Stimulated activated CD8-positive, alpha-beta memory T cell treated with anti-CD3 and anti-CD28 coated beads, Interleukin-15, amount 100 ng/mL, for 24 hours (primary cell): ENCODE measurements at regions not wholly inside any gene's neighbourhood (a gene's known extent, or its start where the extent isn't known, plus 50 kb on each side); places are given as distances from the start of the nearest gene placed in this dataset.
A peak's percentile ranks its signal among the peaks of the same experiment; 100 is the strongest.
"Not testable (repeated sequence)": the region's sequence is repeated elsewhere in the genome, so short reads cannot be mapped to it uniquely, and the experiment has no call there.

Experiments used
- DNase-seq: peaks from one replicate; pipeline ENCODE4 v3.0.0-alpha.2; 2020; ENCODE audit warnings: low read depth

GRCh38 chr15:26126070-26126469, 262.9 kb upstream of the ATP10A start:
- no peak for DNase-seq

GRCh38 chr15:26125664-26126063, 262.5 kb upstream of the ATP10A start:
- DNase-seq, result no peak

- no peak for DNase-seq
Observed at GRCh38 chr15:26119322-26119721, 256.2 kb upstream of the ATP10A start.

DNA sequence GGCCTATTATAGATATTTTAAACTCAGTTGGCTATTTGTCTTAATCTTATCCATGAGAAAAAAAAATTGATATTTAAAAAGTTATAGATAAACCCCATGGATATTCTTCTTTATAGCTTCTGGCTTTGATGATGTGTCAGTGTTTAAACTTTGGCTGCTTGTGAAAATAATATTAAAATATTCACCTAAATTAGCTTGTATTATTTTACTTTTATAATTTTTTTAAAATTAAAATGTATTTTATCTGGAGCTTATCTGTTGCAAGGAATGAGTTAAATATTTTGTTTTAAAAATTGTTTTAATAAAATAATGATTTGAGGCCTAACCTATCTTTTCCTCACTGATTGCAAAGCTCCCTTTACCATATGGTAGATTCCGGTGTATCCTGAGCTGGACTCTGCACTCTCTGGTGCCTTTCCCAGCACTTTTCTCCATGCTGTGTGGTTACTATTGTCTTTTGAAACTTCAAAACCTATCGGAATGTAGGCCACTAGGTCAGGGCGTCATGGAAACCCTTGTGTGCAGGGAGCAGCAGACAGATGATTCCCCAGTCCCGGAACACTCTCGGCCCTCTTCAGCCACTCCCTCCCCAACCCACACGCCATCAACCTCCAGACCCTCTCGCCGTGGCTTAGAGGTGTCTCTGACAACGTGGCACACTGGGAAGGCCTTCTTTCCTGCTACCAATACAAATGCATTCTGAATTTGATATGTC, 252.3 kb upstream of the ATP10A start:
- DNase-seq, result no peak

- not testable (repeated sequence) for DNase-seq
Observed at GRCh38 chr15:26114128-26114527, 251.0 kb upstream of the ATP10A start.

DNA sequence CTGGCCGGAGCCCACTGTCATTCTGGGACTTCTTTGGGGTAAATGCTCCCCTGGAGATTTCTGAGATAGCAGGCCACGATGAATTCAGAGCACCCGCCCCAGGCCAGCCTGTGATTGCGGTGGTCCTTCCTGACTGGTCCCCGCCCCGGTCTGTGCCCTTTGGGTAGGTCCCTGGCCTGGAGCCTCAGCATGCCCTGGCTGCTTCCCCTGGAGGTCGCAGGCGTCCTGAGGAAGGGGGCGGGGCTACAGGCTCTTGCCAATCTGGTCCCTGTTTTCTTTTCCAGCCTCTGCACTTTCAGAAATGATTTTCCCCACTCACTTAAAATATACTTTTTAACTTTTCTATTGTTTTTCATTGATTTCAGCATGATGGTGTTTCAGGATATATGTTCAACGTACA, 250.2 kb upstream of the ATP10A start:
- no peak for DNase-seq

GRCh38 chr15:26109203-26109602, 246.1 kb upstream of the ATP10A start:
- DNase-seq, result no peak

- no peak for DNase-seq
Observed at GRCh38 chr15:26106556-26106955, 243.4 kb upstream of the ATP10A start.

DNA sequence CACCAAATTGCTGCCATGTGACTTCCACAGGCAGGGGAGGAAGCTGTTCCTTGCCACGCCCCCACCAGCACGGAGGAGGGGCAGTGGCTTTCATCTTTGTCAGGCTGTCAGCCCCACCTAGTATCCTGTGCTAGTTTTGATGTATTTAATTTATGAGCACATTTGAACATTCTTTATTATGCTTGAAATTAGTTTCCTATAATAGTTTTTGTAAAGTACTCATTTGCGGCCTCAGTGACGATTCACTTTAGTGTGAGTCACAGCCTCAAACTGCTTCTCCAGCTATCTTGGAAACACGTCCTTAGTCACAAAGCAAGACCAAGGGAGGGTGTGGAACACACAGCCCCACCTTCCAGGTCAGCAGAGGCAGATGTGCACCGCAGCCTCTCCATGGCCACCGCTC, 239.9 kb upstream of the ATP10A start:
- DNase-seq, result no peak

DNA sequence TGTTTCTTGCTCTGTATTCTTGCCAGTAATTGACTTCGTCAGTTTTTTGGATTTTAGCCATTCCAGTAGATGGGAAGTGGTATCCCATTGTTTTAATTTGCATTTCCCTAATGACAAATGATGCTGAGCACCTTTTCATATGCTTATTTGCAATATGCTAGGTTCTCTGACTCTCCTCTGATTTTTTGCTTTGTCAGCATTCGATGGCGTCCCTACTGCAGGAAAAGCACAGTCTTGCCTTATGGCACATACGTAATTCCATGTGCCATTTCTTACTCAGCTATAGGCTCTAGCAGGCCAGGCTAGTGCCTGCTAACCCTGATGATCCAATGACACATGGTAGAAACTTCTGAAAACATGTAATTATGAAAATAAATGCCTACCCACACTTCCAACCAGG, 239.2 kb upstream of the ATP10A start:
- no peak for DNase-seq

GRCh38 chr15:26101443-26101842, 238.3 kb upstream of the ATP10A start:
- no peak for DNase-seq

DNA sequence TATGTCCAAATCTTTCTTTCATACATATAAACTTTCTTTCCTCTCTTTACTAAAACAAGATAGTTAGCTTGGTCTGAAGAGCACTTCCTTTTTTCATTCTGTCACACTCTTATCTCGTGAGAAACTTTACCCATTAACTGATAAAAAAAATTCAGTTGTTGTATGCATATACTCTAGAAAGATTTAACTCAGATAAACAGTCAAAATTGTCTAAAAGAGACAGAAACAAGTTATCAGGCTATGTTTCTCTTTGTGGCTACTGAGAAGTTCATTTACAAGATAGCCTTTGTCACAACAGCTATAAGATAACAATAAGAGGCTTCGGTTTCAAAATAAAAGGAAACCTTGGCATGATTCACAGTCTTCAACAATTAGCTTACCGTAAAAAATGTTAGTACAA, 235.7 kb upstream of the ATP10A start:
- no peak for DNase-seq

GRCh38 chr15:26097216-26097615, 234.1 kb upstream of the ATP10A start:
- no peak for DNase-seq

DNA sequence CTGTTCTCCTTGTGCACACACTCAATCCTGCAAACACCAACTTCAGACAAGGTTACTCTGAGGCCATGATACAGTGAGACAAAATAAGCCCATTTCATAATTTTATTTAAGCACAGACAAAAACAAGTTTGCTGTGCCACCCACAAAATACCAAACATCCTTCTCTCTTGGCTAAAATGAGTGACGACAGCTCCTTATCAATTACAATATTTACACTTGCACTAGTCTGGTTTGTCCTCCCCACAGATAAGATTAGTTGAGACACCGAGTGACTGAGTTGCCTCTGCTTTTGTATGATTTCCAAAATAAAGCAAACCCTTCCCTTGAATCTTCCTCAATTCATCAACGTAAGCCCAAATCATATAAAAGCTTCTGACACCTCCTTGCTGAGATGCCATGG, 233.5 kb upstream of the ATP10A start:
- DNase-seq, result no peak

GRCh38 chr15:26095710-26096330, 232.7 kb upstream of the ATP10A start:
- no peak for DNase-seq

DNA sequence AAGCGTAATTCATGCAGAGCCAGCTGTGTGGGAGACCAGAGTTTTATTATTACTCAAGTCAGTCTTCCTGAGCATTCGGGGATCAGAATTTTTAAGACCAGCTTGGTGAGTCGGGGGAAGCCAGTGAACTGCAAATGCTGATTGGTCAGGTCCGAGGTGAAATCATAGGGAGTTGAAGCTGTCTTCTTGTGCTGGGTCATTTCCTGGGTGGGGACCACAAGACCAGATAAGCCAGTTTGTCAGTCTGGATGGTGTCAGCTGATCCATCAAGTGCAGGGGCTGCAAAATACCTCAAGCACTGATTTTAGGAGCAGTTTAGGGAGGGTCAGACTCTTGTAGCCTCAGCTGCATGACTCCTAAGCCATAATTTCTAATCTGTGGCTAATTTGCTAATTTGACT, 228.1 kb upstream of the ATP10A start:
- no peak for DNase-seq

GRCh38 chr15:26087881-26088280, 224.8 kb upstream of the ATP10A start:
- no peak for DNase-seq

DNA sequence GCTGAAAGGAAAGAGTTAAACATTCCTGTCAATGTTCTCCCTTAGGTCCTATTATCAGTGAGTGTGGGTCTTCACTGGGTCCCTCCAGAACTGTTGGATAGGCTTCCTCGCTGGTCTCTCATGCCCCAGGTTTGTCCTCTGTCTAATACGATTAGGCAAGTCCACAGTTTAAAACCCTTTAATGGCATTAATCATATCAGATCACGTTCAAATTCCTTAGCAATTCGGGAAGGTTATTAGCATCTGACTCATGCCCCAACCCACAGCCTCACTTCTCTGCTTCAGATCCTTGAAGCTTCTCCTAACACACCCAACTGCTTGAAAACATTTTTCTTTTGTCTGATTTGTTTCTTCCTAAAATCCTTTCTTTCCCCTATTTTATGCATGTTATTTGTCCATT, 224.3 kb upstream of the ATP10A start:
- DNase-seq, result no peak

GRCh38 chr15:26084771-26085170, 221.6 kb upstream of the ATP10A start:
- DNase-seq, result no peak

GRCh38 chr15:26083896-26084295, 220.8 kb upstream of the ATP10A start:
- no peak for DNase-seq

- DNase-seq, result no peak
Observed at GRCh38 chr15:26083457-26083856, 220.3 kb upstream of the ATP10A start.

- DNase-seq, result peak; percentile 81
Observed at GRCh38 chr15:26082221-26083109, 219.3 kb upstream of the ATP10A start.

DNA sequence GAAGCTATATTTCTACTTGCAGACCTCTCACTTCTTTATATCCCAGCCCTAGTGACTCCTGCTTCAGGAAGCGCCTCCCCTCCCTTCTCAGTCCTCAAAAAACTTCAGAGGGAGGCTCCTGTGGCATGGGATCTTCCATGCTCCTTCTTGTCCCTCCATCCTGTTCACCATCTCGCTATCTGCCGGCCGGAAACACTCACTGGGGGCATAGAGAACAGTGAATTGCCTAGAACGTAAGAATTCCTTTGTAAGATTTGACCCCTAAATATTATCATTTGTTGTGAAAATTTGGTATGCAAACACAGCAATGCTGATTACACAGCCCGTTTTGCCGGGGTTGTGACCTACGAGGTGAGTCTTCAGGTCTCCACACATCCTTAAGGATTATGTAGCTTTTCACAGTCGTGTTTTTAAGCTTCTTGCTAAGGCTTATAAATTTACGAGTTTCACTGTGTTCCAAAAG, 218.7 kb upstream of the ATP10A start:
- no peak for DNase-seq
